Caco-2 (cell line): ENCODE measurements at regions not wholly inside any gene's neighbourhood (a gene's known extent, or its start where the extent isn't known, plus 50 kb on each side); places are given as distances from the start of the nearest gene placed in this dataset.

Source experiments
- BruUV-seq: library from RNA; stranded (reverse); fragments of 400-500 nt; replicated peaks from 2 replicates; lab custom pipeline; 2021; lab: Mats Ljungman, UMichigan
- CTCF ChIA-PET: fragments of 300-600 bp; sonication (Branson Sonifier 250); formaldehyde crosslinking; loops from one replicate; lab custom pipeline; 2022; ENCODE audit warnings: antibody characterized with exemption; lab: Charles Lee
- POLR2A ChIA-PET: fragments of 300-600 bp; sonication (Branson Sonifier 250); formaldehyde crosslinking; loops from one replicate; lab custom pipeline; 2022; ENCODE audit warnings: antibody characterized with exemption; lab: Charles Lee
- DNase-seq, 2 experiments: peaks; one replicate each; pipeline versions ENCODE4 v3.0.0 to v3.0.0-alpha.2; 2020 to 2022
- H3K27me3 ChIP-seq: replicated peaks from 2 replicates; pipeline ENCODE4 v1.6.0; 2011; ENCODE audit warnings: low read length; ENCODE audit not compliant: control insufficient read depth, insufficient read depth
- H3K36me3 ChIP-seq: 2 replicates; pipeline ENCODE4 v1.5.1; 2011; ENCODE audit warnings: low read length; ENCODE audit not compliant: control insufficient read depth, insufficient read depth
- H3K4me1 ChIP-seq: fragments of 250-450 bp; sonication (Bioruptor Pico); 2 replicates; pipeline ENCODE4 v1.5.1; 2020; ENCODE audit warnings: mild to moderate bottlenecking
- H3K4me3 ChIP-seq: 2 replicates; pipeline ENCODE4 v1.5.1; 2011; ENCODE audit warnings: low read depth, mild to moderate bottlenecking, control low read depth, low read length
- H3K9me3 ChIP-seq: fragments of 250-450 bp; sonication (Bioruptor Pico); 2 replicates; pipeline ENCODE4 v1.5.1; 2020; ENCODE audit warnings: mild to moderate bottlenecking, moderate library complexity
- H3K27ac Mint-ChIP-seq: one replicate; pipeline ENCODE4 v1.8.0; 2022; ENCODE audit warnings: mixed read lengths; ENCODE audit not compliant: unreplicated experiment
- H3K27me3 Mint-ChIP-seq: one replicate; pipeline ENCODE4 v1.8.0; 2022; ENCODE audit warnings: mixed read lengths; ENCODE audit not compliant: insufficient read depth, unreplicated experiment
- H3K36me3 Mint-ChIP-seq: one replicate; pipeline ENCODE4 v1.8.0; 2022; ENCODE audit warnings: mild to moderate bottlenecking, mixed read lengths; ENCODE audit not compliant: insufficient read depth, unreplicated experiment
- H3K4me1 Mint-ChIP-seq: one replicate; pipeline ENCODE4 v1.8.0; 2022; ENCODE audit warnings: low read depth, mixed read lengths; ENCODE audit not compliant: unreplicated experiment
- H3K4me3 Mint-ChIP-seq: one replicate; pipeline ENCODE4 v1.8.0; 2022; ENCODE audit warnings: mild to moderate bottlenecking, moderate library complexity, mixed read lengths; ENCODE audit not compliant: unreplicated experiment
- H3K9me3 Mint-ChIP-seq: one replicate; pipeline ENCODE4 v1.8.0; 2022; ENCODE audit warnings: mixed read lengths; ENCODE audit not compliant: unreplicated experiment
- CTCF ChIP-seq, 2 experiments: fragments of 200-600 bp in 1 of 2; IDR thresholded peaks; 1 replicate in 1 of 2; 2 replicates in 1 of 2; pipeline versions ENCODE4 v1.5.1 to v1.8.0; 2011 to 2022; ENCODE audit warnings: antibody characterized with exemption in 1 of 2, control low read depth in 1 of 2, inconsistent platforms in 1 of 2, low read depth in 1 of 2, low read length in 1 of 2, mild to moderate bottlenecking in 1 of 2, moderate library complexity in 1 of 2; ENCODE audit not compliant: insufficient read depth in 1 of 2, severe bottlenecking in 1 of 2, unreplicated experiment in 1 of 2
- intact Hi-C: fragments of 100-400 bp; cut with micrococcal nuclease; formaldehyde crosslinking; loops from one replicate; pipeline ENCODE4 v1.10.0; 2022; ENCODE audit not compliant: unreplicated experiment

GRCh38 chr17:65404761-65405160, 156.7 kb downstream of the AXIN2 start:
- Mint-ChIP-seq H3K27me3 (peaks cover 2% of the 10 kb centered on the region), H3K27ac (no peak overlapping the region), H3K4me3 (no peak overlapping the region), H3K36me3 (no peaks in the 10 kb centered on the region), H3K9me3 (no peaks in the 10 kb centered on the region), H3K4me1 (peaks cover 6% of the 10 kb centered on the region)
- intact Hi-C loops, result loop anchor here (10.0 kb wide), 1 partner anchor 110 kb away; no protein-coding TSS in a partner anchor
- H3K36me3 ChIP-seq, result no peaks in the 10 kb centered on the region
- ChIA-PET POLR2A (no interaction called here), CTCF (no interaction called here)
- no TSS peak for BruUV-seq
- no peak for DNase-seq
- TF ChIP-seq CTCF (IDR thresholded peaks at IDR 0.05; ENCODE audit: insufficient read depth in 1 of 2, low read depth in 1 of 2, low read length in 1 of 2, severe bottlenecking in 1 of 2, unreplicated experiment in 1 of 2), result no peak
- H3K4me3 ChIP-seq, result no peak overlapping the region
- peaks cover 16% of the 10 kb centered on the region; the same call in 1 of the 2 replicates for H3K4me1 ChIP-seq
- no peaks in the 10 kb centered on the region for H3K9me3 ChIP-seq
- H3K27me3 ChIP-seq, result no peaks in the 10 kb centered on the region

GRCh38 chr17:65403626-65404025, 157.8 kb downstream of the AXIN2 start:
- no TSS peak for BruUV-seq
- POLR2A ChIA-PET, result no interaction called here
- no peaks in the 10 kb centered on the region for H3K9me3 ChIP-seq
- H3K4me1 Mint-ChIP-seq, result peaks cover 6% of the 10 kb centered on the region
- H3K4me1 ChIP-seq, result peaks cover 16% of the 10 kb centered on the region; the same call in 1 of the 2 replicates
- TF ChIP-seq CTCF (IDR thresholded peaks at IDR 0.05; ENCODE audit: insufficient read depth in 1 of 2, low read depth in 1 of 2, low read length in 1 of 2, severe bottlenecking in 1 of 2, unreplicated experiment in 1 of 2), result no peak
- H3K27ac Mint-ChIP-seq, result peak overlapping the region; percentile 34
- peaks cover 2% of the 10 kb centered on the region for H3K27me3 Mint-ChIP-seq
- CTCF ChIA-PET, result no interaction called here
- H3K36me3 ChIP-seq, result no peaks in the 10 kb centered on the region
- H3K4me3 ChIP-seq, result no peak overlapping the region
- H3K27me3 ChIP-seq, result no peaks in the 10 kb centered on the region
- no peaks in the 10 kb centered on the region for H3K9me3 Mint-ChIP-seq
- intact Hi-C loops, result loop anchor here (10.0 kb wide), 1 partner anchor 109 kb away; no protein-coding TSS in a partner anchor
- peak overlapping the region; percentile 13 for H3K4me3 Mint-ChIP-seq
- no peaks in the 10 kb centered on the region for H3K36me3 Mint-ChIP-seq
- DNase-seq, result peak; percentile 13 to 41

- Histone ChIP-seq H3K4me3 (no peak overlapping the region), H3K36me3 (no peaks in the 10 kb centered on the region), H3K27me3 (no peaks in the 10 kb centered on the region), H3K4me1 (peaks cover 16% of the 10 kb centered on the region; the same call in 1 of the 2 replicates), H3K9me3 (no peaks in the 10 kb centered on the region)
- TF ChIP-seq CTCF (IDR thresholded peaks at IDR 0.05; ENCODE audit: insufficient read depth in 1 of 2, low read depth in 1 of 2, low read length in 1 of 2, severe bottlenecking in 1 of 2, unreplicated experiment in 1 of 2), result no peak
- ChIA-PET CTCF (no interaction called here), POLR2A (no interaction called here)
- H3K27ac Mint-ChIP-seq, result peak overlapping the region; percentile 34
- intact Hi-C loops, result loop anchor here (10.0 kb wide), 1 partner anchor 108 kb away; no protein-coding TSS in a partner anchor
- H3K4me1 Mint-ChIP-seq, result peaks cover 6% of the 10 kb centered on the region
- H3K27me3 Mint-ChIP-seq, result peaks cover under 1% of the 10 kb centered on the region
- no peaks in the 10 kb centered on the region for H3K9me3 Mint-ChIP-seq
- DNase-seq, result no peak
- no peak overlapping the region for H3K4me3 Mint-ChIP-seq
- no peaks in the 10 kb centered on the region for H3K36me3 Mint-ChIP-seq
- BruUV-seq, result no TSS peak
Measured at GRCh38 chr17:65402513-65403496, 158.6 kb downstream of the AXIN2 start.
